ENCODE measurements at regions not wholly inside any gene's neighbourhood (a gene's known extent, or its start where the extent isn't known, plus 50 kb on each side); places are given as distances from the start of the nearest gene placed in this dataset.

GRCh38 chrX:27039332-27039731, 423.8 kb downstream of the PPP4R3C start:
- H2AFZ ChIP-seq (ENCODE audit: insufficient read depth, low read depth, low read length, poor library complexity, severe bottlenecking), result no peak overlapping the region
- no peak overlapping the region for H3K9ac ChIP-seq (ENCODE audit: insufficient read depth, low read length, poor library complexity, severe bottlenecking)
- H3K36me3 ChIP-seq (replicated peaks in 1 of 2; ENCODE audit: control insufficient read depth in 1 of 2, insufficient read depth in 2 of 2, low read length in 2 of 2), result no peaks in the 10 kb centered on the region
- WGBS (ENCODE audit: insufficient coverage), result no CpG with 5 or more reads among the region's 1 CpG
- no peak overlapping the region for H3K4me3 ChIP-seq (replicated peaks in 1 of 3; ENCODE audit: low read depth in 2 of 3, low read length in 3 of 3)
- no peak overlapping the region for H3K27ac Mint-ChIP-seq
- no peak for DNase-seq
- H3K4me1 ChIP-seq (ENCODE audit: control insufficient read depth in 1 of 2, insufficient read depth in 2 of 2, low read length in 2 of 2), result no peaks in the 10 kb centered on the region
- intact Hi-C loops (cut with micrococcal nuclease), result no loop called here
- TF ChIP-seq, protein P1, sequence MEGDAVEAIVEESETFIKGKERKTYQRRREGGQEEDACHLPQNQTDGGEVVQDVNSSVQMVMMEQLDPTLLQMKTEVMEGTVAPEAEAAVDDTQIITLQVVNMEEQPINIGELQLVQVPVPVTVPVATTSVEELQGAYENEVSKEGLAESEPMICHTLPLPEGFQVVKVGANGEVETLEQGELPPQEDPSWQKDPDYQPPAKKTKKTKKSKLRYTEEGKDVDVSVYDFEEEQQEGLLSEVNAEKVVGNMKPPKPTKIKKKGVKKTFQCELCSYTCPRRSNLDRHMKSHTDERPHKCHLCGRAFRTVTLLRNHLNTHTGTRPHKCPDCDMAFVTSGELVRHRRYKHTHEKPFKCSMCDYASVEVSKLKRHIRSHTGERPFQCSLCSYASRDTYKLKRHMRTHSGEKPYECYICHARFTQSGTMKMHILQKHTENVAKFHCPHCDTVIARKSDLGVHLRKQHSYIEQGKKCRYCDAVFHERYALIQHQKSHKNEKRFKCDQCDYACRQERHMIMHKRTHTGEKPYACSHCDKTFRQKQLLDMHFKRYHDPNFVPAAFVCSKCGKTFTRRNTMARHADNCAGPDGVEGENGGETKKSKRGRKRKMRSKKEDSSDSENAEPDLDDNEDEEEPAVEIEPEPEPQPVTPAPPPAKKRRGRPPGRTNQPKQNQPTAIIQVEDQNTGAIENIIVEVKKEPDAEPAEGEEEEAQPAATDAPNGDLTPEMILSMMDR (IDR thresholded peaks at IDR 0.05), result no peak
- H3K4me3 Mint-ChIP-seq, result no peak overlapping the region
- no peaks in the 10 kb centered on the region for H3K79me2 ChIP-seq (ENCODE audit: insufficient read depth, low read length)
- H3K4me1 Mint-ChIP-seq, result no peaks in the 10 kb centered on the region
- H3K4me2 ChIP-seq (replicated peaks; ENCODE audit: extremely low read depth, low read length, poor library complexity, severe bottlenecking), result no peak overlapping the region
- H3K27me3 ChIP-seq (ENCODE audit: control insufficient read depth in 2 of 2, insufficient read depth in 2 of 2, low read length in 2 of 2), result no peaks in the 10 kb centered on the region
- H3K27ac ChIP-seq (ENCODE audit: low read depth in 1 of 2, low read length in 2 of 2), result no peak overlapping the region
- peaks cover 0 to 5% (median 0%) of the 10 kb centered on the region in 7 donors for H3K9me3 Mint-ChIP-seq
- H3K36me3 Mint-ChIP-seq, result no peaks in the 10 kb centered on the region
- H3K9me3 ChIP-seq (replicated peaks in 1 of 2; ENCODE audit: control insufficient read depth in 1 of 2, insufficient read depth in 1 of 2, low read length in 2 of 2), result no peaks in the 10 kb centered on the region
- no peaks in the 10 kb centered on the region for H3K27me3 Mint-ChIP-seq (ENCODE audit: low read depth in 3 of 3)
- H4K20me1 ChIP-seq (ENCODE audit: insufficient read depth, low read length), result no peaks in the 10 kb centered on the region

DNA sequence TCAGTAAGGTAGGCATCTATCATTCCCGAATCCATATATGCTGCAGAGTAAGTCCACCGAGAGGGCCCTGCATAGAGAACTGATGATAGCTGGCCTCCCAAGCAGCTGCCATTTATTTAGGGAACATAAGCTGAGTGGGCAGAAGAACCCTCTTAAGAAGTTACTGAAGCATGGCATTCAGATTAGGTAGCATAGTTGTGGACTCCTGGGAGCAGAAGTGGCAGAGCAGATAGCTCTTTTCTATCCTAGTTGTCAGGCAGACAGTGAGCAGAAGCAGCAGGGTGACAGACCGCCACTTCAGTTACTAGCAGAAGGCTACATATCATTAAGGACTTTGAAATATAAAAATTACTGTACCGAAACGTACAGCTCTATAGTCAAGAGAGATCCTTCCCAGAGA, 454.7 kb downstream of the PPP4R3C start:
- TF ChIP-seq, protein P1 (IDR thresholded peaks at IDR 0.05), result no peak
- Mint-ChIP-seq H3K4me3 (no peak overlapping the region), H3K9me3 (peaks cover 0 to 3% (median 1%) of the 10 kb centered on the region in 7 donors), H3K4me1 (no peaks in the 10 kb centered on the region), H3K36me3 (no peaks in the 10 kb centered on the region), H3K27ac (no peak overlapping the region), H3K27me3 (ENCODE audit: low read depth in 3 of 3) (peaks cover 0 to 1% (median 0%) of the 10 kb centered on the region in 3 donors)
- no peak overlapping the region for H3K27ac ChIP-seq (ENCODE audit: low read depth in 1 of 2, low read length in 2 of 2)
- no peak overlapping the region for H3K4me2 ChIP-seq (replicated peaks; ENCODE audit: extremely low read depth, low read length, poor library complexity, severe bottlenecking)
- H2AFZ ChIP-seq (ENCODE audit: insufficient read depth, low read depth, low read length, poor library complexity, severe bottlenecking), result no peak overlapping the region
- H3K9ac ChIP-seq (ENCODE audit: insufficient read depth, low read length, poor library complexity, severe bottlenecking), result no peak overlapping the region
- H3K36me3 ChIP-seq (replicated peaks in 1 of 2; ENCODE audit: control insufficient read depth in 1 of 2, insufficient read depth in 2 of 2, low read length in 2 of 2), result no peaks in the 10 kb centered on the region
- H4K20me1 ChIP-seq (ENCODE audit: insufficient read depth, low read length), result no peaks in the 10 kb centered on the region
- H3K9me3 ChIP-seq (replicated peaks in 1 of 2; ENCODE audit: control insufficient read depth in 1 of 2, insufficient read depth in 1 of 2, low read length in 2 of 2), result no peaks in the 10 kb centered on the region
- H3K4me1 ChIP-seq (ENCODE audit: control insufficient read depth in 1 of 2, insufficient read depth in 2 of 2, low read length in 2 of 2), result no peaks in the 10 kb centered on the region
- no peaks in the 10 kb centered on the region for H3K27me3 ChIP-seq (ENCODE audit: control insufficient read depth in 2 of 2, insufficient read depth in 2 of 2, low read length in 2 of 2)
- no peak overlapping the region for H3K4me3 ChIP-seq (replicated peaks in 1 of 3; ENCODE audit: low read depth in 2 of 3, low read length in 3 of 3)
- DNase-seq, result no peak
- intact Hi-C loops (cut with micrococcal nuclease), result no loop called here
- no peaks in the 10 kb centered on the region for H3K79me2 ChIP-seq (ENCODE audit: insufficient read depth, low read length)
- no CpG with 5 or more reads among the region's 5 CpGs for WGBS (ENCODE audit: insufficient coverage)

Measured in CD14-positive monocyte (primary cell).